Mesendoderm (in vitro differentiated cells): ENCODE measurements at regions not wholly inside any gene's neighbourhood (a gene's known extent, or its start where the extent isn't known, plus 50 kb on each side); places are given as distances from the start of the nearest gene placed in this dataset.

ENCODE experiments used
- DNase-seq: peaks from one replicate; pipeline ENCODE4 v3.0.0; 2013
- H2AK5ac ChIP-seq: 2 replicates; pipeline ENCODE4 v1.6.1; 2013; ENCODE audit warnings: low read length, inconsistent platforms
- H2BK120ac ChIP-seq: 2 replicates; pipeline ENCODE4 v1.6.1; 2013; ENCODE audit warnings: low read depth, mild to moderate bottlenecking, low read length, moderate library complexity, mixed read lengths
- H2BK15ac ChIP-seq: replicated peaks from 2 replicates; pipeline ENCODE4 v1.6.1; 2013; ENCODE audit warnings: low read depth, mild to moderate bottlenecking, moderate library complexity
- H2BK5ac ChIP-seq: 2 replicates; pipeline ENCODE4 v1.6.1; 2013; ENCODE audit warnings: low read length, inconsistent platforms
- H3K18ac ChIP-seq: 2 replicates; pipeline ENCODE4 v1.6.1; 2013; ENCODE audit warnings: mild to moderate bottlenecking, low read length, mixed read lengths
- H3K23ac ChIP-seq: one replicate; pipeline ENCODE4 v1.6.1; 2013; ENCODE audit warnings: low read length
- H3K27ac ChIP-seq: 2 replicates; pipeline ENCODE4 v1.5.1; 2013; ENCODE audit warnings: low read depth, mild to moderate bottlenecking, inconsistent platforms, low read length, moderate library complexity
- H3K27me3 ChIP-seq: 2 replicates; pipeline ENCODE4 v1.6.1; 2013; ENCODE audit warnings: low read length, control low read depth, mild to moderate bottlenecking, inconsistent platforms; ENCODE audit not compliant: insufficient read depth, poor library complexity
- H3K36me3 ChIP-seq: 2 replicates; pipeline ENCODE4 v1.6.1; 2013; ENCODE audit warnings: low read length, inconsistent platforms; ENCODE audit not compliant: control insufficient read depth, insufficient read depth
- H3K4ac ChIP-seq: one replicate; pipeline ENCODE4 v1.6.1; 2013; ENCODE audit warnings: low read depth, mild to moderate bottlenecking, low read length, moderate library complexity
- H3K4me1 ChIP-seq: 2 replicates; pipeline ENCODE4 v1.6.1; 2013; ENCODE audit warnings: low read depth, low read length, inconsistent platforms; ENCODE audit not compliant: control insufficient read depth
- H3K4me2 ChIP-seq: 2 replicates; pipeline ENCODE4 v1.6.1; 2013; ENCODE audit warnings: low read length
- H3K4me3 ChIP-seq: 2 replicates; pipeline ENCODE4 v1.5.1; 2013; ENCODE audit warnings: mild to moderate bottlenecking, low read length
- H3K56ac ChIP-seq: one replicate; pipeline ENCODE4 v1.6.1; 2013; ENCODE audit warnings: low read length
- H3K79me1 ChIP-seq: 2 replicates; pipeline ENCODE4 v1.6.1; 2013; ENCODE audit warnings: low read length, inconsistent platforms
- H3K79me2 ChIP-seq: 2 replicates; pipeline ENCODE4 v1.6.1; 2013; ENCODE audit warnings: mild to moderate bottlenecking, low read length; ENCODE audit not compliant: control insufficient read depth, insufficient read depth
- H3K9ac ChIP-seq: 2 replicates; pipeline ENCODE4 v1.6.1; 2013; ENCODE audit warnings: low read length, inconsistent platforms
- H4K5ac ChIP-seq: one replicate; pipeline ENCODE4 v1.6.1; 2013; ENCODE audit warnings: low read length
- H4K8ac ChIP-seq: one replicate; pipeline ENCODE4 v1.6.1; 2013; ENCODE audit warnings: low read depth, mild to moderate bottlenecking, control low read depth, low read length, moderate library complexity
- WGBS: extraction: QIAGEN DNeasy Blood & Tissue Kit; methylation state at CpG from one replicate; pipeline ENCODE4 v1.1.7; 2013; ENCODE audit warnings: low lambda C conversion rate, missing lambda C conversion rate; ENCODE audit not compliant: insufficient coverage; ENCODE audit errors: extremely low coverage; 5-methylcytosine and 5-hydroxymethylcytosine counted together

DNA sequence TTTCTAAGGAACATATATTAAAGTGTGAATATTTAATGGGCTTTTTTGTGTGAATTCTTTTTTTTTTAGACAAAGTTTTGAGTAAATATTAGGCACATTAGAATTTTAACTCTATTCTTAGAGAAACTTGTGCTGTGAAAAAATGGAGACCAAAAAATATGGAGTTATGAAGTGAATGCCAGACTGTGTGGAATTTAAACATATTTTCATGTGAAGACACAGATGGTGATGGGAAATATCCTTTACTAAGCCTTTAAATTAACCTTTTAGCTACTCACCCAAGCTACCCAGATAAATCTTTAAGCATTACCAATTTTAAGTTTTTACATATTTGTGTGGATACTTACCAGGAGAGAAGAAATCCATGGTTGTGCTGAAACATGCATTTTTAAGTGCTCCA lies 148.8 kb upstream of the OTX2 start:
- Histone ChIP-seq H3K4me3 (no peak overlapping the region), H3K9ac (no peak overlapping the region), H3K79me2 (no peaks in the 10 kb centered on the region), H2BK15ac (no peak overlapping the region), H2BK5ac (no peak overlapping the region), H3K27ac (no peak overlapping the region), H2BK120ac (no peak overlapping the region), H3K56ac (no peak overlapping the region), H3K27me3 (no peaks in the 10 kb centered on the region), H4K5ac (no peak overlapping the region), H3K4me2 (no peak overlapping the region), H3K36me3 (no peaks in the 10 kb centered on the region), H3K4ac (no peak overlapping the region), H3K79me1 (no peaks in the 10 kb centered on the region), H3K23ac (no peak overlapping the region), H2AK5ac (no peak overlapping the region), H4K8ac (no peak overlapping the region), H3K18ac (no peak overlapping the region), H3K4me1 (no peaks in the 10 kb centered on the region)
- DNase-seq, result no peak

- Histone ChIP-seq H2BK5ac (no peak overlapping the region), H3K4me1 (peaks cover 1% of the 10 kb centered on the region), H3K9ac (no peak overlapping the region), H4K8ac (no peak overlapping the region), H3K79me1 (no peaks in the 10 kb centered on the region), H3K79me2 (no peaks in the 10 kb centered on the region), H3K23ac (no peak overlapping the region), H3K4me2 (no peak overlapping the region), H3K4me3 (no peak overlapping the region), H3K27me3 (no peaks in the 10 kb centered on the region), H3K18ac (no peak overlapping the region), H3K36me3 (no peaks in the 10 kb centered on the region), H3K27ac (no peak overlapping the region), H2AK5ac (no peak overlapping the region), H4K5ac (no peak overlapping the region), H2BK15ac (no peak overlapping the region), H3K56ac (no peak overlapping the region), H3K4ac (no peak overlapping the region), H2BK120ac (no peak overlapping the region)
- DNase-seq, result no peak
- WGBS, result no CpG with 5 or more reads among the region's 2 CpGs
Measured at GRCh38 chr14:56956182-56956581, 145.9 kb upstream of the OTX2 start.

GRCh38 chr14:56955745-56956144 lies 145.5 kb upstream of the OTX2 start:
- Histone ChIP-seq H4K5ac (no peak overlapping the region), H2BK5ac (no peak overlapping the region), H2BK120ac (no peak overlapping the region), H2AK5ac (no peak overlapping the region), H3K4me3 (no peak overlapping the region), H3K4me1 (peaks cover 1% of the 10 kb centered on the region), H3K27me3 (no peaks in the 10 kb centered on the region), H3K18ac (no peak overlapping the region), H3K23ac (no peak overlapping the region), H3K79me2 (no peaks in the 10 kb centered on the region), H3K4me2 (no peak overlapping the region), H3K9ac (no peak overlapping the region), H3K27ac (no peak overlapping the region), H3K4ac (no peak overlapping the region), H3K79me1 (no peaks in the 10 kb centered on the region), H3K56ac (no peak overlapping the region), H4K8ac (no peak overlapping the region), H3K36me3 (no peaks in the 10 kb centered on the region), H2BK15ac (no peak overlapping the region)
- no peak for DNase-seq
- no CpG with 5 or more reads among the region's 3 CpGs for WGBS

DNA sequence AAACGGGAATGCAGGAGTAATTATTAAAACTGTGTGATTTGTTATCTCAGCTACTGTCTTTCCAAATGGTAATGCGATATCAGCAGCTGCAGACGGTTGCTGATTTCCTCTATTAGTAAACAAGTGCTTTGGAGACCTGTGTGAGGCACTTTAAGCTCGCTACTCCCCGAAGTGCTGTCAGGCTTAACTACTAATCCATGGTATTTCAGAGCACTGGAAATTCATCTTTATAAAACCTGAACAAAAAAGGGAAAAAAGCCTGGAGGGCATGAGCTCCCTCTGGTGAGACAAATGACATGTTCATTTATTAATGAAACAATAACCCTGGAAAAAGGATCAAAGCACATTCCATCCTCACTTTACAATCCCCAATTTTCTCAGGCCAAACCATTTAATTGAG lies 143.6 kb upstream of the OTX2 start:
- H2BK5ac ChIP-seq, result no peak overlapping the region
- no peak overlapping the region for H3K27ac ChIP-seq
- H2AK5ac ChIP-seq, result no peak overlapping the region
- no peak overlapping the region for H4K5ac ChIP-seq
- H3K4me3 ChIP-seq, result no peak overlapping the region
- no peak overlapping the region for H2BK15ac ChIP-seq
- H2BK120ac ChIP-seq, result no peak overlapping the region
- H3K56ac ChIP-seq, result no peak overlapping the region
- no peak overlapping the region for H3K4ac ChIP-seq
- DNase-seq, result peak; percentile 48
- H3K79me2 ChIP-seq, result no peaks in the 10 kb centered on the region
- H3K36me3 ChIP-seq, result no peaks in the 10 kb centered on the region
- WGBS, result no CpG with 5 or more reads among the region's 5 CpGs
- peaks cover 1% of the 10 kb centered on the region for H3K4me1 ChIP-seq
- no peak overlapping the region for H3K23ac ChIP-seq
- H3K18ac ChIP-seq, result no peak overlapping the region
- no peaks in the 10 kb centered on the region for H3K27me3 ChIP-seq
- H3K79me1 ChIP-seq, result no peaks in the 10 kb centered on the region
- no peak overlapping the region for H3K9ac ChIP-seq
- no peak overlapping the region for H3K4me2 ChIP-seq
- H4K8ac ChIP-seq, result no peak overlapping the region

DNA sequence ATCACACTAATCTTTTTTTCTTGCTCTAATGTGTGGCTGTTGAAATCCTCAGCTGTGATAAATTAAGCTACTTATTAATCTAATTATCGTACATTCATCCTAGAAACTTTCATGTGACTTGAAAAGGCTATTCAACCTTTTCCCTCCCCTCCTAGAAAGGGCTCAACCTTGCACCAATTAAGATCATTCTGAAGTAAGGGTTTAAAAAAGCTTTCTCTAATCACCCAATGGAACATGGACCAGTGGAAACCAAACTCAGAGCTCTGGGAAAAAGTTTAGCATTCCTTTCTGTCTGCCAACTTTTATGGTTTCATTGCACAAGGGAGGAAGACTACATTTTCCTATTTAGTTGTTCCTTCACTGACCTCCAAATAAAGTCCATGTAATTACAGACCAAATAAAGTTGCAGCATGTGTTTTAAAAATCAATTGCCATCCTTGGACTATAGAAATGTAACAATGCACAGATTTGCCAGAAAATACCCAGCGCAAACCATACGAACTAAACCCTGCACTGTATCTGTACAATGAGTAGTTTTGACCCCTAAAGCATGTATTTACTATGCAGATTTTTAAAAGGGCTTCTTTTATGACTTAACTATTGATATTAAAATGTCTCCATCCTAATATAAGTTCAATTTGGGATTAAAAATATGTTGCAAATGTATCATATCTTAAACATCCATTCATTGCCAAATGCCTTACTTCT lies 142.6 kb upstream of the OTX2 start:
- no peak overlapping the region for H3K4me3 ChIP-seq
- H3K27ac ChIP-seq, result no peak overlapping the region
- no peak for DNase-seq
- H2BK15ac ChIP-seq, result no peak overlapping the region
- H3K4me2 ChIP-seq, result no peak overlapping the region
- H3K79me1 ChIP-seq, result no peaks in the 10 kb centered on the region
- no peaks in the 10 kb centered on the region for H3K27me3 ChIP-seq
- H3K4ac ChIP-seq, result no peak overlapping the region
- no peaks in the 10 kb centered on the region for H3K79me2 ChIP-seq
- H3K18ac ChIP-seq, result no peak overlapping the region
- H2BK120ac ChIP-seq, result no peak overlapping the region
- H2AK5ac ChIP-seq, result no peak overlapping the region
- H2BK5ac ChIP-seq, result no peak overlapping the region
- H4K5ac ChIP-seq, result no peak overlapping the region
- H3K56ac ChIP-seq, result no peak overlapping the region
- H4K8ac ChIP-seq, result no peak overlapping the region
- no peak overlapping the region for H3K9ac ChIP-seq
- WGBS, result no CpG with 5 or more reads among the region's 3 CpGs
- H3K23ac ChIP-seq, result no peak overlapping the region
- peaks cover 1% of the 10 kb centered on the region for H3K4me1 ChIP-seq
- H3K36me3 ChIP-seq, result no peaks in the 10 kb centered on the region

DNA sequence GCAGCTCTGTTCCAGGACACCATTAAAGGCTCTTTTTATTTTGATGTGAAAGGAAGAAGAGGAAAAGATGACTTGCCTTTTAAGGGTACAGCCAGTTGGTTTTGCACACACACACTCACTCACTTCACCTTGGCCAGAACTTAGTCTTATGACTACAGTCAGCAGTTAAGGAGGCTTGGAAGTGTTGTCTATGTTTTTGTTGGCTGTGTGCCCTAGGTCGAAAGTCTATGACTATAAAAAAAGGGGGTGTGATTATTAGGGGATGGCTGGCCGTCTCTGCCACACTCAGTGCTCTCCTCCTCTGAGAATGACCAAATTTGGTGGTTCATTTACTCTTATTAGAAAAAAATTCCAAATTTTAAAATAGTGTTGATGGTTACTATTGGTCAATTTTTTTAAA lies 139.5 kb upstream of the OTX2 start:
- H4K8ac ChIP-seq, result no peak overlapping the region

More for the DNA sequence above, 139.5 kb upstream of the OTX2 start:
- no peak overlapping the region for H3K56ac ChIP-seq
- no peak overlapping the region for H3K18ac ChIP-seq
- no peak overlapping the region for H3K9ac ChIP-seq
- H3K4me1 ChIP-seq, result peaks cover 1% of the 10 kb centered on the region
- no peak overlapping the region for H4K5ac ChIP-seq
- H3K4ac ChIP-seq, result no peak overlapping the region
- H2AK5ac ChIP-seq, result no peak overlapping the region
- H3K4me3 ChIP-seq, result no peak overlapping the region
- no peak overlapping the region for H2BK15ac ChIP-seq
- H3K27me3 ChIP-seq, result no peaks in the 10 kb centered on the region
- H3K36me3 ChIP-seq, result no peaks in the 10 kb centered on the region
- no CpG with 5 or more reads among the region's 2 CpGs for WGBS
- H3K79me2 ChIP-seq, result no peaks in the 10 kb centered on the region
- no peak overlapping the region for H2BK120ac ChIP-seq
- no peaks in the 10 kb centered on the region for H3K79me1 ChIP-seq
- H3K4me2 ChIP-seq, result no peak overlapping the region
- no peak overlapping the region for H3K23ac ChIP-seq
- DNase-seq, result no peak
- no peak overlapping the region for H2BK5ac ChIP-seq
- H3K27ac ChIP-seq, result no peak overlapping the region
